T-helper 2 cell treated with Interferon-gamma antibody and Interleukin-4, amounts not matched to agents 5 μg/mL and 100 μg/mL, for 36 hours (primary cell): ENCODE measurements at regions not wholly inside any gene's neighbourhood (a gene's known extent, or its start where the extent isn't known, plus 50 kb on each side); places are given as distances from the start of the nearest gene placed in this dataset.

Experiments used
- DNase-seq: peaks from one replicate; pipeline ENCODE4 v3.0.0; 2021; ENCODE audit warnings: low spot score
- H3K27ac Mint-ChIP-seq: one replicate; pipeline ENCODE4 v1.8.0; 2021; ENCODE audit warnings: mild to moderate bottlenecking, mixed read lengths
- H3K27me3 Mint-ChIP-seq: one replicate; pipeline ENCODE4 v1.8.0; 2021; ENCODE audit warnings: low read depth, mixed read lengths
- H3K36me3 Mint-ChIP-seq: one replicate; pipeline ENCODE4 v1.8.0; 2021; ENCODE audit warnings: low read depth, mixed read lengths
- H3K4me1 Mint-ChIP-seq: one replicate; pipeline ENCODE4 v1.8.0; 2021; ENCODE audit warnings: low read depth, mixed read lengths
- H3K4me3 Mint-ChIP-seq: one replicate; pipeline ENCODE4 v1.8.0; 2022; ENCODE audit warnings: mild to moderate bottlenecking, moderate library complexity, mixed read lengths
- H3K9me3 Mint-ChIP-seq: one replicate; pipeline ENCODE4 v1.8.0; 2021; ENCODE audit warnings: mixed read lengths

GRCh38 chr1:199178646-199179045, 539.8 kb downstream of the PTPRC start:
- Mint-ChIP-seq H3K36me3 (no peaks in the 10 kb centered on the region), H3K27ac (no peak overlapping the region), H3K4me1 (peaks cover 17% of the 10 kb centered on the region), H3K27me3 (peaks cover 34% of the 10 kb centered on the region), H3K9me3 (no peaks in the 10 kb centered on the region), H3K4me3 (no peak overlapping the region)
- no peak for DNase-seq

GRCh38 chr1:199182186-199182843, 543.5 kb downstream of the PTPRC start:
- Mint-ChIP-seq H3K9me3 (no peaks in the 10 kb centered on the region), H3K4me1 (peaks cover 9% of the 10 kb centered on the region), H3K27me3 (peaks cover 12% of the 10 kb centered on the region), H3K4me3 (no peak overlapping the region), H3K27ac (peak overlapping the region; percentile 60), H3K36me3 (no peaks in the 10 kb centered on the region)
- no peak for DNase-seq

GRCh38 chr1:199184180-199184579, 545.3 kb downstream of the PTPRC start:
- Mint-ChIP-seq H3K9me3 (no peaks in the 10 kb centered on the region), H3K27me3 (peaks cover 2% of the 10 kb centered on the region), H3K4me3 (no peak overlapping the region), H3K36me3 (no peaks in the 10 kb centered on the region), H3K27ac (no peak overlapping the region), H3K4me1 (peaks cover 9% of the 10 kb centered on the region)
- no peak for DNase-seq

- Mint-ChIP-seq H3K4me3 (no peak overlapping the region), H3K4me1 (peaks cover 1% of the 10 kb centered on the region), H3K27me3 (peaks cover 20% of the 10 kb centered on the region), H3K36me3 (no peaks in the 10 kb centered on the region), H3K27ac (no peak overlapping the region), H3K9me3 (no peaks in the 10 kb centered on the region)
- no peak for DNase-seq
Measured at GRCh38 chr1:199194862-199195261, 556.0 kb downstream of the PTPRC start.

- Mint-ChIP-seq H3K4me3 (no peak overlapping the region), H3K4me1 (peaks cover 4% of the 10 kb centered on the region), H3K36me3 (no peaks in the 10 kb centered on the region), H3K27ac (no peak overlapping the region), H3K27me3 (peaks cover 17% of the 10 kb centered on the region), H3K9me3 (no peaks in the 10 kb centered on the region)
- no peak for DNase-seq
Measured at GRCh38 chr1:199197695-199198094, 558.9 kb downstream of the PTPRC start.

- Mint-ChIP-seq H3K27me3 (peaks cover 16% of the 10 kb centered on the region), H3K4me1 (peaks cover 4% of the 10 kb centered on the region), H3K9me3 (no peaks in the 10 kb centered on the region), H3K4me3 (no peak overlapping the region), H3K36me3 (no peaks in the 10 kb centered on the region), H3K27ac (no peak overlapping the region)
- DNase-seq, result no peak
Measured at GRCh38 chr1:199202331-199202730, 563.5 kb downstream of the PTPRC start.

- Mint-ChIP-seq H3K9me3 (no peaks in the 10 kb centered on the region), H3K36me3 (no peaks in the 10 kb centered on the region), H3K4me3 (no peak overlapping the region), H3K27ac (no peak overlapping the region), H3K27me3 (peaks cover 20% of the 10 kb centered on the region), H3K4me1 (peaks cover 4% of the 10 kb centered on the region)
- no peak for DNase-seq
Measured at GRCh38 chr1:199204231-199204630, 565.4 kb downstream of the PTPRC start.

- no peak for DNase-seq
- Mint-ChIP-seq H3K27me3 (peaks cover 17% of the 10 kb centered on the region), H3K9me3 (no peaks in the 10 kb centered on the region), H3K4me3 (no peak overlapping the region), H3K27ac (no peak overlapping the region), H3K36me3 (no peaks in the 10 kb centered on the region), H3K4me1 (peaks cover 3% of the 10 kb centered on the region)
Measured at GRCh38 chr1:199205740-199206441, 567.1 kb downstream of the PTPRC start.

- Mint-ChIP-seq H3K9me3 (peaks cover 2% of the 10 kb centered on the region), H3K27ac (no peak overlapping the region), H3K4me1 (no peaks in the 10 kb centered on the region), H3K36me3 (no peaks in the 10 kb centered on the region), H3K4me3 (no peak overlapping the region), H3K27me3 (peaks cover 17% of the 10 kb centered on the region)
- DNase-seq, result no peak
Measured at GRCh38 chr1:199208847-199209246, 570.0 kb downstream of the PTPRC start.

GRCh38 chr1:199218065-199218464, 579.2 kb downstream of the PTPRC start:
- H3K27me3 Mint-ChIP-seq, result peaks cover 12% of the 10 kb centered on the region
- no peaks in the 10 kb centered on the region for H3K36me3 Mint-ChIP-seq
- peaks cover 9% of the 10 kb centered on the region for H3K9me3 Mint-ChIP-seq
- no peak overlapping the region for H3K27ac Mint-ChIP-seq
- no peak for DNase-seq
- H3K4me1 Mint-ChIP-seq, result peaks cover 4% of the 10 kb centered on the region
- no peak overlapping the region for H3K4me3 Mint-ChIP-seq

GRCh38 chr1:199218533-199218932, 579.7 kb downstream of the PTPRC start:
- no peak overlapping the region for H3K4me3 Mint-ChIP-seq
- no peaks in the 10 kb centered on the region for H3K36me3 Mint-ChIP-seq
- DNase-seq, result no peak
- H3K9me3 Mint-ChIP-seq, result peaks cover 9% of the 10 kb centered on the region
- H3K4me1 Mint-ChIP-seq, result peaks cover 4% of the 10 kb centered on the region
- no peak overlapping the region for H3K27ac Mint-ChIP-seq
- H3K27me3 Mint-ChIP-seq, result peaks cover 12% of the 10 kb centered on the region

- Mint-ChIP-seq H3K27me3 (peaks cover 6% of the 10 kb centered on the region), H3K4me1 (peaks cover 6% of the 10 kb centered on the region), H3K9me3 (peaks cover 6% of the 10 kb centered on the region), H3K4me3 (no peak overlapping the region), H3K27ac (no peak overlapping the region), H3K36me3 (no peaks in the 10 kb centered on the region)
- no peak for DNase-seq
Measured at GRCh38 chr1:199220031-199220430, 581.2 kb downstream of the PTPRC start.

GRCh38 chr1:199221371-199222150, 582.7 kb downstream of the PTPRC start:
- Mint-ChIP-seq H3K4me3 (no peak overlapping the region), H3K9me3 (peaks cover under 1% of the 10 kb centered on the region), H3K4me1 (peaks cover 12% of the 10 kb centered on the region), H3K27ac (no peak overlapping the region), H3K36me3 (peaks cover 1% of the 10 kb centered on the region), H3K27me3 (peaks cover 3% of the 10 kb centered on the region)
- DNase-seq, result no peak

GRCh38 chr1:199223936-199224335, 585.1 kb downstream of the PTPRC start:
- peaks cover 15% of the 10 kb centered on the region for H3K4me1 Mint-ChIP-seq
- H3K9me3 Mint-ChIP-seq, result no peaks in the 10 kb centered on the region
- H3K36me3 Mint-ChIP-seq, result peaks cover 1% of the 10 kb centered on the region
- no peak overlapping the region for H3K4me3 Mint-ChIP-seq
- DNase-seq, result no peak
- H3K27ac Mint-ChIP-seq, result no peak overlapping the region
- H3K27me3 Mint-ChIP-seq, result no peaks in the 10 kb centered on the region
